ENCODE measurements at regions not wholly inside any gene's neighbourhood (a gene's known extent, or its start where the extent isn't known, plus 50 kb on each side); places are given as distances from the start of the nearest gene placed in this dataset.
"Not testable (repeated sequence)": the region's sequence is repeated elsewhere in the genome, so short reads cannot be mapped to it uniquely, and the experiment has no call there.

DNA sequence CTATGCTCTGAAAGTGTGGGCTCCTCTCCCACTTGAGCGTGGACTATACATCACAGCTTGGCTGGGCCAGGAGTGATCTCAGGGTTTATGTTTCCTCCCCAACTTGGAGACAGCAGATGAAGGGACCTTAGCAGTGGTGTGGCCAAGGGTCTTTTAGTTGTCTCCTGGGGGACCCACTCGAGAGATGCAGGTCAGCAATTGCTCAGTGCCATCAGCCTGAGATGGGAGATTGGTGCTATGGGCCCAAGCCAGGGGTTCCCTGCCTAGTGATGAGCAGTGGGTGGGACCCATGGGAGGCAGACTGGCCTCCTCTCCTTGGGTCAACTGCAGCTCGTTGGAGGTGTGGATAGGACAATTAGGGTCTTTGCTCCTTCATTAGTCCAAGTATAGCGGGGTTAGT lies 510.5 kb upstream of the FSHR start:
- DNase-seq: no peak

DNA sequence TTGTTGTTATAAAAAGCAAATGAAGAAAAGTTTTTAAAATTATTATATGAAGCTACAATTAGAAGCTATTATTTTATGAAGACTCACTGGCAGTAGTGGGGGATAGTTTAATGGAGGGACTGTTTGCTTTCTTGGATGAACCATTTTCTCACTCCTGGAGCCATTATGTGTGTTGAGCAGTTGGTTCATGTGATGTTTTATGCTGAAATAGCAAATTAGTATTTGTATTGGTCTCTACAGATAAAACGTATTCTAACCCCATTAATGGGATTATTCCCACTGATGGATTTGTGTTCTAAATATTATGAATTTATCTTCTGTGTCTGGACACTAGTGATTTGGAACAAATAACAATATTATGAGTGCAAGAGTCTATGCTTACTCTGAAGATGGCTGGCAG lies 507.5 kb upstream of the FSHR start:
- DNase-seq: no peak

- DNase-seq: no peak
Measured at GRCh38 chr2:49656853-49657252, 502.5 kb upstream of the FSHR start.

- DNase-seq: no peak
Measured at GRCh38 chr2:49643149-49643548, 488.8 kb upstream of the FSHR start.

DNA sequence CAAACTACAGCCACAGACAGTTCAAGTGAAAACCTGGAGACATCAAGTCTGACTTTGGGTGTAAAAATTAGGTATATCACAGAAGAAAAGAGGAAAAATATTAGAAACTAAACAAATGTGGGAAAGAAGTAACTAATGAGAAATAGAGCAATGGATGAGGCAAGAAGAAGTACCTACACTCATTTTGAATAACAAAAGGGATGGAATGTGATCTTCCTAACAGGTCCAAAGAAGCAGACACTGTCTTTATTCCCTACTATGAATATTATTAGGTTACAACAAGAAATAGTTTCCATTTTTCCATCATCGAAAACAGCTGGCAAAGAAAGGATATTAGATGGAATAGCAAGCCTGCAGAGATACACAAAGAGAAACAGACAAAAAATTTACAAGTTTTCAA lies 486.3 kb upstream of the FSHR start:
- no peak for DNase-seq

DNA sequence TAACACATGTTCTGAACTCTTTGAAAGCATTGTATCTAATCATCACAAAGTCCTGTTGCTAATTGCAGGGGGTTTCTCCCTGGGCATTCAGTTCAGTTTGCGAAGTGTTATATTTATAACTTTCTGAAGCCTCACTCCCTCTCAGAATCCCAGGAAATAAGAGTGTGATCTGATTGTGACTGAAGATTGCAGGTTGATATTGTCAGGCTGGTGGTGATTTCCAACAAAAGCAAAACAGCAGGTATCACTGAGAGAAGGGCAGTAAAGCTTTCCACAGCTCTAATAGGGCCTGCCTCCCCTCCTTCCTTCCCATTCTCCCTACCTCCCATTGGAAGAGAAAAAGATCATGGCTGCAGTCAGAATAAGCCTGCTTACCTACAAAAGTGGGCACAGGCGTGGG lies 466.7 kb upstream of the FSHR start:
- no peak for DNase-seq

- peak in 1 of 2 experiments; percentile 53 for DNase-seq
Measured at GRCh38 chr2:49619804-49620203, 465.5 kb upstream of the FSHR start.

- no peak for DNase-seq
Measured at GRCh38 chr2:49618491-49618890, 464.2 kb upstream of the FSHR start.

- DNase-seq: peak; percentile 62 to 83
Measured at GRCh38 chr2:49616800-49617199, 462.5 kb upstream of the FSHR start.

DNA sequence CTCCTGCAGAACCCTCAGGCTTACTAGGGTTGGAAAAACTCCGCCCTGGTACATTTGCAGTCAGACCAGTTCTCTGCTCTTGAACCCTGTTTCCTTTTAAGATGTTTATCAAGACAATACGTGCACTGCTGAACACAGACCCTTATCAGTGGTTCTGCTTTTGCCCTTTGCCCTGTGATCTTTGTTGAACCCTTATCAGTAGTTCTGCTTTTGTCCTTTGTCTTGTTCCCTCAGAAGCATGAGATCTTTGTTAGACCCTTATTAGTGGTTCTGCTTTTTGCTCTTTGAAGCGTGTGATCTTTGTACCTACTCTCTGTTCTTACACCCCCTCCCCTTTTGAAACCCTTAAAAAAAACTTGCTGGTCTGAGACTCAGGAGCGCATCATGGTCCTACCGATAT lies 457.5 kb upstream of the FSHR start:
- not testable (repeated sequence) for DNase-seq

DNA sequence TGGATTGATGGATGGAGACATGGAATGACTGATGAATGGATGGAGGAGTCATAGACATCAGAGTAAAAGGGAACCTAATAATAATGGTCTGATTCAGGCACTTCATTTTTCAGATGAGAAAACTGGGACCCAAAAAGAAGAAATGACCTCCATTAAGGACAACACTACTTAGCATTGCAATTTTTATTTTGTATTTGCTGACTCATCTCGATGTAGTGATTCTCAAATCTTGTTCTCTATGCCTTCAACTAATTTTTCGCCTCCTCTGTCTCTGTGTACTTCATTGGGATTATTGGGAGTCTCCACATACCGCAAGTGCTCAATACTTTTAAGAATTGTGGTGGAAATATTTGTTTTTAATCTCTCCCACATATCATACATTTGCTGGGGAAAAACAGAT lies 446.2 kb upstream of the FSHR start:
- no peak for DNase-seq

GRCh38 chr2:49598231-49598630 lies 443.9 kb upstream of the FSHR start:
- no peak for DNase-seq

DNA sequence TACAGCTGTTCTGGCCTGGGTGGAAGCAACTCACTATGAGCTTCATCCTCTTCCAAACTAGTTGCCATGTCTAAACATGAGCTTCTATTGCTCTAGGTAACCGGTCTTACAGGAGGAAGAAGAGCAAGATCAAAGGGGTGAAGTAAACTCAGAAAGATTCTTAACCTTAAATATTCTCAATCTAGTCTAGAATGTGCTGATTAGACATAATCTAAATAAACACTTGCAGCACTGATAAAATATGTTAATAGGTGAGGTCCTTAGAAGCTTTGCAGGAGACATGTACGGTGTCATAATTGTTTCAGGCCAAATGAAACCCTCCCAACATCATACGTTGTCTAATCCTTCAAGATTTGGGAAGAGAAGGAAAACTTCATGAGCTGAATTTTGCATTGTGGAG lies 431.6 kb upstream of the FSHR start:
- no peak for DNase-seq

DNA sequence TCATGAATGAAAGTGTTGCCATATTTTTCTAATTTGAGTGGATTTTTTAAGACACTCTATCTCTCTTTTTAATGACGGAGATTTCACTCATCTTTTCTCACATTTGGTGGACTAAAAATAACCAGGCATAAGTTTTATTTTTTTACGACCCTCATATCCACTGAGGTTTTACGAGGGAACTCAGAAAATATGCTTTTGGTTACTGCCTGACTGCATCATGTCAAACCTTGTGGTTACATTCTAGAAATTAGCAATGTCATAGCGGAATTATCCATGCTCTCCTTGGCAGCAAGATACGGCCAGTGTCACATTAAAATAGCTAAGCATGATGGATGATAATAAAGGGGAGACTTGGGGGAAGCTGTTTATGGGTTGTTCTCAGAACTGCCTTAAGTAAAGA lies 428.6 kb upstream of the FSHR start:
- no peak for DNase-seq

- DNase-seq: peak; percentile 63 to 84
Measured at GRCh38 chr2:49577041-49577440, 422.7 kb upstream of the FSHR start.

DNA sequence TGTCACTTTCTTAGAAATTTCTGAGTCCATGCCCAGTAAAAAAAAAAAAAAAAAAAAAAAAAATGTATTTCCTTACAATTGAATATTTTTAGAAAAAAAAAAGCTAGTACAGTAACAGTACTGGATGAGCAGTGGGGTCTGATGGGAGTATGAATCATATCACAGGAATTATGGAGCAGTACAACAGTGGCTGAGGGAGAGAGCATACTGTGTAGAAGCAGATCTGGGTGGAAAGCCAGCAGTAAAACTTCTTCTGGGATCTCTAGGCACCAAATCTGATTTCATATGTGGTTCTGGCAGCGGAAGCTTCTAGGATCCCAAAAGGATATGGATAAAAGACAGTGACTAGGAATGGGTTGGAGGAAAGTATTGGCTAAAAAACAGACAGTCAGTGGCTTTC lies 414.9 kb upstream of the FSHR start:
- DNase-seq: no peak

GRCh38 chr2:49567811-49568600 lies 413.7 kb upstream of the FSHR start:
- DNase-seq: no peak

DNA sequence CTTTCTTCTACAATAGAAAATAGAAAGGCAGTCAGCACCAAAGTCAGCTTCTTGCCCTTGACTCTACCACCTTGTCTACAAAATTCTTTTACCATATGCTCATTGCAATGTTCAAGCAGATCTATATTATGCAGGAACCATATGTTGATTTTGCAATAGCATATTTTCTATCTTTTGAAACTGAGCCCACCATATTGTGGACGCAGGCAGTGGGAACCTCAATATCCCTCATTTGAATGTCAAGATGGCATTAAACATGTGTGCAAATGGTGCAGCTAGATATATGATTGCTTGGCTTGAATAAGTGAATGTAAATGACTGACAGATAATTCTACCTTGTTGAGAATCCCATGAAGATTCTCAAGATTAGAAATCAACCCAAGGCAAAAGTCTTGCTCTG lies 412.7 kb upstream of the FSHR start:
- peak in 1 of 2 experiments; percentile 53 for DNase-seq

GRCh38 chr2:49553658-49554057 lies 399.3 kb upstream of the FSHR start:
- DNase-seq: no peak

GRCh38 chr2:49532702-49533101 lies 378.4 kb upstream of the FSHR start:
- DNase-seq: no peak

- DNase-seq: no peak
Measured at GRCh38 chr2:49515996-49516782, 361.9 kb upstream of the FSHR start.

DNA sequence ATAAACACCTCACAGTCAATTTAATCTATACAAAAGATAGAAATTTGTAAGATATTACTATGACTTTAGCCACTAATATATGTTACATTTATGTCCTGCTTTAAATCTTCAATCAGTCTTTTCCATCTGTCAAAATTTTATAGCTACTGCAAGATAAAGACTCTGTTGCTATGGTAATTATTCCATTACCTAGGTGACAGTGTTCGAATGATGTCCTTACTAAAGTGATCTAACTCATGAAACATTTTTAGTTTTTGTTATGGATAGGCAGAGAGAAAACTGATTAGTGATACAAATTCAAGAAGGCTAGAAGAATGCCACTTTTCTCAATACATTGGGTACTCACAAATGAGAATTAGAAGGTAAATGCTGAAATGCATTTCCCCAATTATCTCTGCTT lies 359.9 kb upstream of the FSHR start:
- no peak for DNase-seq

DNA sequence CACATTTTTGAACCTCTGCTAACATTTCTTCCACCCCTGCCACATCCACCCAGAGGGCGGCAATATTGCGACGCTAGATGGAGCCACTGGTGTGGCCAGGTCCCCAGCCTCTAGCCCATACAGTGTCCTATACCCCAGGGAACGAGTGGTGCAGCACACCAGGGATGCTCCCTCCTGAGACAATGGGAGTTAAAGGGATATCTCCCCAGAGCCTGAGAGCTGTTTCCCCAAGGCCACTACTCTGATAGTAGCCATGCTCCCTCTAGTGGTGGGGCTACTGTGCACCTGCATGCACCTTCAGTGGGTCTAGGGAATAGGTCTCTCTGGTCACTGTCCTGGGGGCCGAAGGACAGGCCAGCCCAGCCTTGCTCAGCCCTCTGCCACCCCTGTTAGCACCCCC lies 336.4 kb upstream of the FSHR start:
- peak; percentile 29 to 47 for DNase-seq

GRCh38 chr2:49487139-49487538 lies 332.8 kb upstream of the FSHR start:
- no peak for DNase-seq

GRCh38 chr2:49480520-49480919 lies 326.2 kb upstream of the FSHR start:
- DNase-seq: no peak
